Activated CD8-positive, alpha-beta memory T cell treated with anti-CD3 and anti-CD28 coated beads, Interleukin-2, amount 50 U/mL, for 24 hours (primary cell): ENCODE measurements at regions not wholly inside any gene's neighbourhood (a gene's known extent, or its start where the extent isn't known, plus 50 kb on each side); places are given as distances from the start of the nearest gene placed in this dataset.

Experiments
- DNase-seq: peaks from one replicate; pipeline ENCODE4 v3.0.0-alpha.2; 2020; ENCODE audit errors: extremely low read depth

DNA sequence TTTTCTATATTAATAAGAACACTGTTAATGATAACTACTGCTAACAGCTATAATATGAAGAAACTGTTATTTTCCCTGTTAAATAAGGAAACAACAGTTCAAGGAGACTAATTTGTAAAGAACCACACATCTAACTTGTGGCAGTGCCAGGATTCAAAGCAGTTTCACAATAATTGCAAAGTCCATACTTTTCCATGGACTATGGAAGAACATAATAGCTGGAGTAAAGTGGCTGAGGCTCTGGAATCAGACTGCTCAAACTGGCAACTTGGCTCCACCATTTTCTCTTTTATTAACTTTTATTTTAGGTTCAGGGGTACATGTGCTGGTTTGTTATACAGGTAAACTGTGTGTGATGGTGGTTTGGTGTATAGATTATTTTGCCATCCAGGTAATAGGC, 393.7 kb upstream of the CPEB2 start:
- DNase-seq, result no peak

- DNase-seq, result no peak
Measured at GRCh38 chr4:14614840-14615239, 387.4 kb upstream of the CPEB2 start.

DNA sequence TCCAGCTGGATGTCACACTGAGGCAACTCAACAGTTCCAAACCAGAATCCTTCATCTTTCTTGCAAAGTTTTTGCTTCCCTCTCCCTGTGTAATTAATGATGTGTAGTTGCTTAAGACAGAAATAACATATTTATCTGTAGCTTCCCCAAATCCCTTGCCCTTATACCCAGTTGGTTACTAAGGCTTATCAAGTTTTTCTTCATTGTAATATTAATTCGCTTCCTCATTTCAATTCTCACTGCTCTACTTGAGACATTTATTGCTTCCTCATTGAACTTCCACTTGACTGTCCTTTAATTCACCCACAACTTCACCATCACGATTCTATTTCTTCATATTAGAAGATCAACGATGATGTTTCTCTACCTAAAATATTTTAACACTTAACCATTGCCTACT, 386.6 kb upstream of the CPEB2 start:
- no peak for DNase-seq

GRCh38 chr4:14620567-14621141, 381.6 kb upstream of the CPEB2 start:
- no peak for DNase-seq

DNA sequence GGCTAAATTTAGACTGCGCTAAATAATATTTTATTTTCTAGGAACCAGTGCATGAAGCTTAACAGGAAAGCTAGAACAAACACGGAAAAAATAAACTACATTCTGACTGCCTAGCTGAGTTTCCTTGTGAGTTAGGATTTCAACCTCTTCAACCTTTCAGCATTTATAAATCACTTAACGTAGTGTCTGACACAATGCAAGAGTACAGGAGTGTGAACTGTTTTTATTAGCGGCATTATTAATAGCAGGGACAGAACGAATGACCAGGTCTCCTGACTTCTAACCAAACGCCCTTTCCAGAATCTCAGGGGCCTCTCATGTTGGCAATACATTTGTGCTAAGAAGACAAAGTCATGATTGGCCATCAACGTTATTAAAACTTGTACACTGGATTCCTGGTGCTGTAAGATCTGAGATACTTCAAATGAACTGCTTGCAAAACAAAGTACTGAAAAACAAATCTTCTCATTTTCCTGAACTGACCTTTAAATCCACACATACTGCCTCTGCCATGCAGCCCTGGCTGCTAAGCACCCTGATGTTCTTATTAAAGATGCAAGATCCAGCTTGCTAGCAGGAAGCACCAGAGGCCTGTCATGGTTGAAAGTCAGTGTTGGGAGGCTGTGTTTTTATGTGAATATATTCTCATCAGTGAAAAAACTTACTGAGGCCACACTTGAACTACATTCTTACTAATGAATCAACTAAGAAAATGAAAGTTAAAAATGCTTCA, 380.4 kb upstream of the CPEB2 start:
- DNase-seq, result no peak

GRCh38 chr4:14627038-14627437, 375.2 kb upstream of the CPEB2 start:
- no peak for DNase-seq

GRCh38 chr4:14631806-14632440, 370.4 kb upstream of the CPEB2 start:
- no peak for DNase-seq

DNA sequence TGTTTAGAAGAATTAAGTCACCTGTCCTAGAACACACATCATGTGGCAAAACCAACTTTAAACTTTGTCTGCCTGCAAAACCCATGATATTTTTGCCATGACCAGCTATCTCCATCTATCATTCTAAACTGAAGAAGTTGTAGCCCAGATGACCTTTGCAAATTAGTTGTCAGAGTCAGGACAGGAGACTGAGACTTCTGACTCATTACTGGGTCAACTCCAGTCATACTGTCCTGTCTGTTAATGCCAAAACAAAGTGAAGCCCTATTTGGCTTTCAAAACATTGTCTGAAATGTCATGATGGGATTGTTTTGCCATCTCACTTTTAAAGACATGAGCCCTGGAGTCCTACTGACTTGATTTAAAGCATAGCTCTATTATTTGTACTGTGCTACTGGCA, 365.7 kb upstream of the CPEB2 start:
- DNase-seq, result no peak

- DNase-seq, result no peak
Measured at GRCh38 chr4:14640476-14640875, 361.8 kb upstream of the CPEB2 start.

DNA sequence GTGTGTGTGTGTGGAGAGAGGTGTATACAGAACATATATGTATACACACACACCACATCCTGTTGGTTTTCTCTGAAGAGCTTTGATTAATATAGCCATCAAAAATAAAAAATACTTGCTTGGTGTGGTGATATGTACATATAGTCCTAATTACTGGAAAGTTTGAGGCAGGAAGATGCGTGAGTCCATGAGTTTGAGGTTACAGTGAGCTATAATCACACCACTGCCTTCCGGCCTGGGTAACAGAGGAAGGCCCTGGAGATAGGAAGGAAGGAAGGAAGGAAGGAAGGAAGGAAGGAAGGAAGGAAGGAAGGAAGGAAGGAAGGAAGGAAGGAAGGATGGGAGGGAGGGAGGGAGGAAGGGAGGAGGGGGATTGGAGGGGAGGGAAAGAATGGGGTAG, 360.4 kb upstream of the CPEB2 start:
- no peak for DNase-seq

- no peak for DNase-seq
Measured at GRCh38 chr4:14644580-14645282, 357.6 kb upstream of the CPEB2 start.

DNA sequence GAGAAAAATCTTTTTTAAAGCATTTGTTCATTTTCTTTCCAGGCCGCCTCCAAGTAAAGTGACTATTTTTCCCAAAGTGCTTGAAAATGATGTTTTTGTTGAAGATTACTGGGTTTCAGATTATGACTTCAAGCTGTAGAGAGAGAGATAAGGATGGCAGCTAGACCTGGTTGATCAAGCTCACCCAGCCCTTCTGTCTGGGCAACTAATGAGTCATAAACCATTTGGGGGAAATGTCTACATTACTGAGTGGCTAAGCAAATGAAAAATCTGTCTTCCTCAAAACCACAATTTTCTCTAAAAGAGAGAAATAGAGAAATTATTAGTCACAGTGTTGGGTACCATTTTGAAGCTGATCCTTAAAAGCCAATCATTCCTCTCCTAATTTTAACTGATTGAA, 355.4 kb upstream of the CPEB2 start:
- no peak for DNase-seq

DNA sequence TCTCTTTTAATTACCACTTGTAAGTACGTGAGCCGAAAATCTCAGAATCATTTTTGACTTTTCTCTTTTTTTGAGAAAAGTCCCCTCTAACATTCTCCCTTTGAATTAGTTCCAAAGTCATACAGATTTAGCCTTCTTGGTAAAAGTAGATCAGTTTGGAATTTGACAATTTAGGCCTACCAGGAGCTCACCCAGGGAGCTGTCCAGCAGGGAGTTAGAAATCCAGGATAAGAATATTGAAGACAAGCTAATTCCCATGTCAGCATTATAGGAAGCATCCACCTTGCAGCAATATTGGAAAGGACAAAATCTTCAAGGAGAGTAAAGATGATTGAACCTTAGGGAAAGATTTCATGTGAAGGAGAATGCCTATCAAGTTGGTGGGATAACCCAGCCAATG, 352.2 kb upstream of the CPEB2 start:
- DNase-seq, result no peak

- DNase-seq, result no peak
Measured at GRCh38 chr4:14652522-14652921, 349.8 kb upstream of the CPEB2 start.

- no peak for DNase-seq
Measured at GRCh38 chr4:14653338-14653737, 348.9 kb upstream of the CPEB2 start.

DNA sequence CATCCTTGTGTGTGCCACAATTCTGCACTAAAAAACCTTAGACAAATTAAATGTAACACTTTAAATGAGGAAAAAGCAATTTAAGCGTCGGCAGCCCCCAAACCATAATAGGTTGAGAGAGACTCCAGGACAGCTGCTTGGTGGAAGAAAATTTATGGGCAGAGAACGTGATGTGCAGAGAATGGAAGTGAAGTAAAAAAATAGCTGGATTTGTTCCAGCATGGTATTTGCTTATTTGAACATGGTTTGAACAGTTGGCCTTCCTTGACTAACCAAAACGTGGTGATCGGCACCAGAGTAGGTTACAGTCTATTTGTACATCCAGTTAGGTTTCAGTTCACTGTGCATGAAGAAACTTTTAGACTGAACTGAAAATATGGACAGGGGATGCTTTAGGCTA, 343.0 kb upstream of the CPEB2 start:
- DNase-seq, result no peak

DNA sequence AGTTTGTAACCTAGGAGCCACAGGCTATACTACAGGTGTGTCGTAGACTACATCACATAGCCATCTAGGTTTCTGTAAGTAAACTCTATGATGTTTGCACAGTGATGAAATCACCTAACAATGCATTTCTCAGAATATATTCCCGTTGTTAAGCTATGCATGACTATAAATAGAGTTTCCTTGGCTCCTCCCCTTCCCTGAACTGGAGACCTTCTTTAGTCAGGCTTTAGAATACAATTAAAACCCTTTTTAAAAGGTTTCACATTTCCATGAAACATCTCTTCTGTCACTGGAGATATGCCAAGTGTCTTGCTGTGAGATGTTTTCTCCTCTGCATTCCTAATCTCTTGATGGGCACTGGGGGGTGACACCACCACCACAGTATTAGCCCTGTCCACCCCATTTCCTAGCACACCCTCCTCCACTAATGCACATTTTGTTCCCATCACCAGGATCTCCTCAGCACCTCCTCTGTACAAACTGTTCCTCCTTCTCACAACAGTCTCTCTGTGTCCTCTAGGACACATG, 334.6 kb upstream of the CPEB2 start:
- DNase-seq, result no peak

DNA sequence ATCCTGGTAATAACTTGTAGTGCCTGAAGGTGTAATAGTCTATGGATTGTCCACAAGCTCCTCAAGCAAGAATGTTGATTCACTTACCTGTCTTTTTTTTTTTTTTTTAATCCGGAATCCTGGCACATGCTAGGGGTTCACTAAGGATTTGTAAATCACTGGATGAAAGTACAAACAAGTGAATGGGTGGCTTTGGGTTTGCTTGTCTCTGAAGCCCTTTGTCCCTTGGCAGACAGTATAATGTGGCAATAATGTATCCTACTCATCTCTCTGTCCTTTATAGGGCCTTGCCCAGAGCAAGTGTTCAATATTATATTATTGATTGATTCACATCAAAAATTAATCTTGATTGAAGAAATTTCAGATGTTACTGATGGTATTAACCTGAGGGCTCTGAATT, 334.0 kb upstream of the CPEB2 start:
- no peak for DNase-seq

GRCh38 chr4:14669371-14669770, 332.9 kb upstream of the CPEB2 start:
- no peak for DNase-seq

GRCh38 chr4:14671146-14671545, 331.1 kb upstream of the CPEB2 start:
- no peak for DNase-seq

GRCh38 chr4:14675279-14675985, 326.8 kb upstream of the CPEB2 start:
- DNase-seq, result no peak

DNA sequence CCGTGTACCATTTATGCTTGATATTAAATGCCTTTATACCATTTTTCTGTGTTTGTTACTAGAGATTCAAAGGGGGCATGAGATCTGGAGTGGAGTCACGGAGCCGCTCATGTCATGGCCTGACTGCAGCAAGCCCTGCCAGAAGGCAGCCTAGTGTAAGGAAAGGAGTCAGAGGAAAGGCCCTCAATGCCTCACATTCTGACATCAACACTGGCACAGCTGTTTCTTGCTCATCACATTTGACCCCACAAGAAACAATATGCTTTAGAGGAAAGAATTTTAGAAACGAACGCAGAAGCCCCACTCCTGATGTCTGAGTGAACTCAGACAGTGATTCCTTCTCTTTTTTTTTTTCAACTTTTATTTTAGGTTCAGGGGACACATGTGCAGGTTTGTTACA, 322.4 kb upstream of the CPEB2 start:
- DNase-seq, result no peak
